Subcutaneous abdominal adipose tissue (tissue), 5 donors: ENCODE measurements at regions not wholly inside any gene's neighbourhood (a gene's known extent, or its start where the extent isn't known, plus 50 kb on each side); places are given as distances from the start of the nearest gene placed in this dataset.

Experiments used
- H3K27ac ChIP-seq: one replicate; pipeline ENCODE4 v1.7.0; 2013; ENCODE audit warnings: low read depth, mild to moderate bottlenecking, inconsistent platforms, low read length, moderate library complexity
- H3K27me3 ChIP-seq, 5 donors: one replicate each; pipeline ENCODE4 v1.7.0; 2013; ENCODE audit warnings: low read length in 5 of 5, inconsistent platforms in 1 of 5; ENCODE audit not compliant: control insufficient read depth in 5 of 5, insufficient read depth in 4 of 5
- H3K36me3 ChIP-seq, 5 donors: one replicate each; pipeline ENCODE4 v1.7.0; 2013; ENCODE audit warnings: low read length in 5 of 5; ENCODE audit not compliant: control insufficient read depth in 5 of 5, insufficient read depth in 5 of 5
- H3K4me1 ChIP-seq, 5 donors: one replicate each; pipeline ENCODE4 v1.7.0; 2013; ENCODE audit warnings: low read length in 5 of 5, mild to moderate bottlenecking in 3 of 5, moderate library complexity in 1 of 5; ENCODE audit not compliant: control insufficient read depth in 5 of 5, insufficient read depth in 5 of 5
- H3K4me3 ChIP-seq, 5 donors: one replicate each; pipeline ENCODE4 v1.7.0; 2013; ENCODE audit warnings: low read length in 5 of 5, low read depth in 1 of 5
- H3K9ac ChIP-seq, 5 donors: one replicate each; pipeline ENCODE4 v1.7.0; 2013; ENCODE audit warnings: low read length in 5 of 5, mild to moderate bottlenecking in 4 of 5, moderate library complexity in 3 of 5
- H3K9me3 ChIP-seq, 5 donors: one replicate each; pipeline ENCODE4 v1.7.0; 2013; ENCODE audit warnings: low read length in 5 of 5; ENCODE audit not compliant: control insufficient read depth in 5 of 5
- donor health status: healthy.
- donor health status: healthy.
- donor health status: healthy.
- donor health status: healthy.
- donor health status: healthy.

- Histone ChIP-seq H3K27me3 (no peaks in the 10 kb centered on the region), H3K4me1 (peaks cover 0 to 12% (median 5%) of the 10 kb centered on the region in 5 donors), H3K9ac (no peak overlapping the region), H3K9me3 (no peaks in the 10 kb centered on the region), H3K27ac (no peak overlapping the region), H3K4me3 (no peak overlapping the region), H3K36me3 (no peaks in the 10 kb centered on the region)
Observed at GRCh38 chr3:73270839-73271483, 209.5 kb downstream of the EBLN2 start.

GRCh38 chr3:73273341-73273740 is 211.9 kb downstream of the EBLN2 start:
- H3K4me1 ChIP-seq = peaks cover 0 to 12% (median 5%) of the 10 kb centered on the region in 5 donors
- H3K27ac ChIP-seq = no peak overlapping the region
- H3K27me3 ChIP-seq = no peaks in the 10 kb centered on the region
- no peak overlapping the region for H3K9ac ChIP-seq
- H3K9me3 ChIP-seq = no peaks in the 10 kb centered on the region
- H3K36me3 ChIP-seq = no peaks in the 10 kb centered on the region
- H3K4me3 ChIP-seq = no peak overlapping the region

- H3K9me3 ChIP-seq = no peaks in the 10 kb centered on the region
- no peak overlapping the region for H3K27ac ChIP-seq
- no peak overlapping the region for H3K9ac ChIP-seq
- H3K4me1 ChIP-seq = no peaks in the 10 kb centered on the region
- H3K36me3 ChIP-seq = no peaks in the 10 kb centered on the region
- H3K27me3 ChIP-seq = no peaks in the 10 kb centered on the region
- H3K4me3 ChIP-seq = no peak overlapping the region
Observed at GRCh38 chr3:73280746-73281145, 219.3 kb downstream of the EBLN2 start.

- Histone ChIP-seq H3K4me3 (no peak overlapping the region), H3K27me3 (no peaks in the 10 kb centered on the region), H3K9ac (no peak overlapping the region), H3K4me1 (no peaks in the 10 kb centered on the region), H3K36me3 (no peaks in the 10 kb centered on the region), H3K27ac (no peak overlapping the region), H3K9me3 (no peaks in the 10 kb centered on the region)
Observed at GRCh38 chr3:73284472-73284871, 223.0 kb downstream of the EBLN2 start.

GRCh38 chr3:73291541-73291940 is 230.1 kb downstream of the EBLN2 start:
- no peaks in the 10 kb centered on the region for H3K36me3 ChIP-seq
- H3K4me3 ChIP-seq = no peak overlapping the region
- no peaks in the 10 kb centered on the region for H3K27me3 ChIP-seq
- no peaks in the 10 kb centered on the region for H3K4me1 ChIP-seq
- no peak overlapping the region for H3K9ac ChIP-seq
- H3K27ac ChIP-seq = no peak overlapping the region
- no peaks in the 10 kb centered on the region for H3K9me3 ChIP-seq

- Histone ChIP-seq H3K36me3 (no peaks in the 10 kb centered on the region), H3K9me3 (no peaks in the 10 kb centered on the region), H3K9ac (no peak overlapping the region), H3K27me3 (no peaks in the 10 kb centered on the region), H3K4me3 (no peak overlapping the region), H3K27ac (no peak overlapping the region), H3K4me1 (peaks cover 0 to 2% (median 0%) of the 10 kb centered on the region in 5 donors)
Observed at GRCh38 chr3:73292220-73292619, 230.8 kb downstream of the EBLN2 start.

- H3K36me3 ChIP-seq = no peaks in the 10 kb centered on the region
- H3K4me3 ChIP-seq = no peak overlapping the region
Observed at GRCh38 chr3:73294537-73294936, 233.1 kb downstream of the EBLN2 start.

GRCh38 chr3:73295876-73296635 is 234.6 kb downstream of the EBLN2 start:
- H3K36me3 ChIP-seq = no peaks in the 10 kb centered on the region
- H3K9ac ChIP-seq = no peak overlapping the region
- peaks cover 0 to 2% (median 0%) of the 10 kb centered on the region in 5 donors for H3K4me1 ChIP-seq
- H3K27me3 ChIP-seq = no peaks in the 10 kb centered on the region
- no peaks in the 10 kb centered on the region for H3K9me3 ChIP-seq
- no peak overlapping the region for H3K27ac ChIP-seq
- H3K4me3 ChIP-seq = no peak overlapping the region

More at GRCh38 chr3:73294537-73294936, 233.1 kb downstream of the EBLN2 start:
- Histone ChIP-seq H3K27ac (no peak overlapping the region), H3K4me1 (peaks cover 0 to 2% (median 0%) of the 10 kb centered on the region in 5 donors), H3K27me3 (no peaks in the 10 kb centered on the region), H3K9ac (no peak overlapping the region), H3K9me3 (no peaks in the 10 kb centered on the region)

GRCh38 chr3:73296859-73297258 is 235.4 kb downstream of the EBLN2 start:
- Histone ChIP-seq H3K4me1 (peaks cover 0 to 2% (median 0%) of the 10 kb centered on the region in 5 donors), H3K9me3 (no peaks in the 10 kb centered on the region), H3K27me3 (no peaks in the 10 kb centered on the region), H3K27ac (no peak overlapping the region), H3K36me3 (no peaks in the 10 kb centered on the region), H3K9ac (no peak overlapping the region), H3K4me3 (no peak overlapping the region)
